ENCODE measurements at regions not wholly inside any gene's neighbourhood (a gene's known extent, or its start where the extent isn't known, plus 50 kb on each side); places are given as distances from the start of the nearest gene placed in this dataset.

DNA sequence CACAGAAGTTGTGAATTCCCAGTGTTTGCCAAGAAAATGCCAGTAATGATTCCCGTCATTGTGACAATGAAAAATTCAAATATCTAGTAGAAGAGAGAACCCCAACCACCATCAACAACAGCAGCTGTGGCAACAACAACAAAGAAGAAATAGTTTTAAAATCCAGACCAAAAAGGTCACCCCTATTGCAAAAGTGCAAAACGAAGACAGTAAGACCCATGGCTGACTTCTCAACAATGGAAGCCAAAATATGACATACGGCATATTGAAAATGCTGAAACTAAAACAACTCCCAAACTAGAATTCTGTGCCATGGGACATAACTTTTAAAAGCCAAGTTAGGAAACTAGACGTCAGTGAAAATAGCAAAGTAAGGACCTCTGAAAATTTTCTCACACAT is 270.6 kb downstream of the IRX2 start:
- TF ChIP-seq, protein P1, sequence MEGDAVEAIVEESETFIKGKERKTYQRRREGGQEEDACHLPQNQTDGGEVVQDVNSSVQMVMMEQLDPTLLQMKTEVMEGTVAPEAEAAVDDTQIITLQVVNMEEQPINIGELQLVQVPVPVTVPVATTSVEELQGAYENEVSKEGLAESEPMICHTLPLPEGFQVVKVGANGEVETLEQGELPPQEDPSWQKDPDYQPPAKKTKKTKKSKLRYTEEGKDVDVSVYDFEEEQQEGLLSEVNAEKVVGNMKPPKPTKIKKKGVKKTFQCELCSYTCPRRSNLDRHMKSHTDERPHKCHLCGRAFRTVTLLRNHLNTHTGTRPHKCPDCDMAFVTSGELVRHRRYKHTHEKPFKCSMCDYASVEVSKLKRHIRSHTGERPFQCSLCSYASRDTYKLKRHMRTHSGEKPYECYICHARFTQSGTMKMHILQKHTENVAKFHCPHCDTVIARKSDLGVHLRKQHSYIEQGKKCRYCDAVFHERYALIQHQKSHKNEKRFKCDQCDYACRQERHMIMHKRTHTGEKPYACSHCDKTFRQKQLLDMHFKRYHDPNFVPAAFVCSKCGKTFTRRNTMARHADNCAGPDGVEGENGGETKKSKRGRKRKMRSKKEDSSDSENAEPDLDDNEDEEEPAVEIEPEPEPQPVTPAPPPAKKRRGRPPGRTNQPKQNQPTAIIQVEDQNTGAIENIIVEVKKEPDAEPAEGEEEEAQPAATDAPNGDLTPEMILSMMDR (IDR thresholded peaks at IDR 0.05): no peak
- TF ChIP-seq POLR2A (IDR thresholded peaks at IDR 0.05): no peak
